Nephron (organoid): ENCODE measurements at regions not wholly inside any gene's neighbourhood (a gene's known extent, or its start where the extent isn't known, plus 50 kb on each side); places are given as distances from the start of the nearest gene placed in this dataset.
A peak's percentile ranks its signal among the peaks of the same experiment; 100 is the strongest.

ENCODE experiments used
- H3K27ac Mint-ChIP-seq, 3 experiments: 2 replicates each; pipeline ENCODE4 v1.8.0; 2020; ENCODE audit warnings: mixed read lengths in 3 of 3, mild to moderate bottlenecking in 2 of 3, moderate library complexity in 1 of 3
- H3K27me3 Mint-ChIP-seq: 2 replicates; pipeline ENCODE4 v1.8.0; 2021; ENCODE audit warnings: low read depth, mild to moderate bottlenecking, moderate library complexity, mixed read lengths
- H3K36me3 Mint-ChIP-seq: 2 replicates; pipeline ENCODE4 v1.8.0; 2020; ENCODE audit warnings: low read depth, mixed read lengths
- H3K4me1 Mint-ChIP-seq: 2 replicates; pipeline ENCODE4 v1.8.0; 2020; ENCODE audit warnings: mixed read lengths
- H3K4me3 Mint-ChIP-seq, 3 experiments: 2 replicates each; pipeline ENCODE4 v1.8.0; 2020; ENCODE audit warnings: mild to moderate bottlenecking in 3 of 3, mixed read lengths in 3 of 3, moderate library complexity in 2 of 3
- H3K9me3 Mint-ChIP-seq: 2 replicates; pipeline ENCODE4 v1.8.0; 2020; ENCODE audit warnings: mixed read lengths
- CTCF ChIP-seq, 3 experiments: fragments of 200-600 bp; sonication (generic); IDR thresholded peaks; one replicate each; pipeline ENCODE4 v1.5.0; 2021; ENCODE audit warnings: antibody characterized with exemption in 3 of 3; ENCODE audit not compliant: unreplicated experiment in 3 of 3

DNA sequence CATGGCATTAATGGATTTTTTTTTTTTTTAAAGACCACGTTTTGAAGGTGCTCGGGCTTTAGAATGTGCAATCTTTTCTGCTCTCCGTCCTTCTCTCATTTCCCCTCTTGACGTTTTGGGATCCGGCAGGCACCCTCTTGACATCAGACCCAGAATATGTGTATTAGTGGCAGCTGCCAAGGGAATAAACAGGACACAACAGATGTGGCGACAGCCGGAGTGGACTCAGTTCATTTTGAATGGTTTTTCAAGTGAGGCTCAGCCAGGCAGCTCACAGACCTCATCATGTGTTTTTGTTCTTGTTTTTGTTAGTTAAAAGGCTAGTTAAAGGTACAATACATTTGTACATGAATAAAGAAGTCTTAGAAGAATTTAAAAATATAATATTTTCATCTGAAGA, 365.0 kb upstream of the SEMA6A start:
- peak overlapping the region; percentile 32 to 63 (median 34) for H3K27ac Mint-ChIP-seq
- no peaks in the 10 kb centered on the region for H3K27me3 Mint-ChIP-seq
- TF ChIP-seq CTCF (IDR thresholded peaks at IDR 0.05; ENCODE audit: unreplicated experiment in 3 of 3): no peak
- H3K36me3 Mint-ChIP-seq: no peaks in the 10 kb centered on the region
- no peaks in the 10 kb centered on the region for H3K9me3 Mint-ChIP-seq
- H3K4me1 Mint-ChIP-seq: peaks cover 30% of the 10 kb centered on the region
- H3K4me3 Mint-ChIP-seq: peak overlapping the region in 2 of 3 experiments; percentile 20 to 61

DNA sequence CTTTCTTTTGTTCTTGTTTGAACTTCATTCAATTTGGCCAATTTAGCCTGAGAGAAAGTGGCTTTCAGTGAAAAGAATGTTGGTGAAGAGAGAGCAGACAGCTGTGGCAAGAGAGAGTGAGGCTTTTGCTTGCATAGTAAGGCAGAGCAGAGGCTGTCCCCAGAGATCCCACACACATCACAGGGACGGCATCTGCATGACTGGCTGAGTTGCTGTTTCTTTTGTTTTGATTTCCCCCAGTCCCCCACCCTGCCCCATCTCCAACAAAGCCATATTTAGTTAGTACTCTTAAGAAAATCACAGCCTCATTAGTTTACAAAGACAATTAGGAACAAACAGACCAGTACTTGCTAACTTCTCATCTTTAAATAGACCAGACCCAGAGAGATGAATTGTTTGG, 363.9 kb upstream of the SEMA6A start:
- Mint-ChIP-seq H3K4me3 (peak overlapping the region in 2 of 3 experiments; percentile 51 to 77), H3K9me3 (no peaks in the 10 kb centered on the region), H3K4me1 (peaks cover 25% of the 10 kb centered on the region), H3K27ac (peak overlapping the region; percentile 32 to 85 (median 78)), H3K27me3 (no peaks in the 10 kb centered on the region), H3K36me3 (no peaks in the 10 kb centered on the region)
- no peak for TF ChIP-seq CTCF (IDR thresholded peaks at IDR 0.05; ENCODE audit: unreplicated experiment in 3 of 3)

GRCh38 chr5:116935561-116936162, 361.0 kb upstream of the SEMA6A start:
- no peak for TF ChIP-seq CTCF (IDR thresholded peaks at IDR 0.05; ENCODE audit: unreplicated experiment in 3 of 3)
- Mint-ChIP-seq H3K27ac (no peak overlapping the region), H3K27me3 (no peaks in the 10 kb centered on the region), H3K9me3 (no peaks in the 10 kb centered on the region), H3K4me3 (no peak overlapping the region), H3K4me1 (peaks cover 33% of the 10 kb centered on the region), H3K36me3 (no peaks in the 10 kb centered on the region)

DNA sequence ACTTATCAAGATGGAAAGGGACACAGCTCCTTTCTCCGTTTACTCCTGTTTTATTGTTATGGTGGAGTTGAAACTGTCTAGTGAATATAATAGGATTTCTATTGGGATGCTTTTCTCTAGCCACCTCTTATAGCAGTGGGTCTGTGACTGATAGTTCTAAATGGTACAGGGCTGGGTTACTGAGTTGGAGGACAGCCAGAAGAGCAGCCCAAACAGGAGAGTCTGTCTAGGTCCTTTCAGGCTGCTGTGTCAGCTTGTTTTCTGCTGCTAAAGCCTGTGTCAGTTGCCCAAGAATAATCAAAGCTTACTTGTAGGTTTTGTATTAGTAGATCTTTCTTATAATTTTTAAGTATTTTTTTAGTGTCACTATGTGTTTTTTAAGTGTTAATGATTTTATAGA, 356.0 kb upstream of the SEMA6A start:
- Mint-ChIP-seq H3K4me1 (peaks cover 23% of the 10 kb centered on the region), H3K4me3 (no peak overlapping the region), H3K36me3 (no peaks in the 10 kb centered on the region), H3K27me3 (no peaks in the 10 kb centered on the region), H3K27ac (peak overlapping the region in 1 of 3 experiments; percentile 0), H3K9me3 (no peaks in the 10 kb centered on the region)
- no peak for TF ChIP-seq CTCF (IDR thresholded peaks at IDR 0.05; ENCODE audit: unreplicated experiment in 3 of 3)

GRCh38 chr5:116923344-116923743, 348.7 kb upstream of the SEMA6A start:
- Mint-ChIP-seq H3K27ac (no peak overlapping the region), H3K4me1 (no peaks in the 10 kb centered on the region), H3K9me3 (no peaks in the 10 kb centered on the region), H3K36me3 (no peaks in the 10 kb centered on the region), H3K4me3 (no peak overlapping the region), H3K27me3 (peaks cover 4% of the 10 kb centered on the region)
- TF ChIP-seq CTCF (IDR thresholded peaks at IDR 0.05; ENCODE audit: unreplicated experiment in 3 of 3): no peak

DNA sequence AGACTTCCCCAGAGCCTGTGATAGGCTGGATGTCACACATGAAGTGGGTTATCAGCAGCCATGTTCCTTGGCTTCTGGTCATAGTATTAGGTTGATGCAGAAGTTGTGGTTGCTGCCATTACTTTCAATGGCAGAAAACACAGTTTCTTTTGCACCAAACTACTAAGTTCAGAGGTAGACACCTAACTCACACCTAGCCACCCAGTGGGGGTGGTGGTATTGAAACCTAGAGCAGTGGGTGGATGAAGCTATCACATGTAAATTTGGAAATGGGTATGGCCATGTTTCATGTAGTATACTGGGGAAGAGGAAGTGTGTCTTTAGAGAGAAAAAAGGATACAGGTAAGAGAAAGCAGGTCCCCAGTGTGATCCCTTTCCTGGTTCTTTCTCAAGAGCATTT, 347.9 kb upstream of the SEMA6A start:
- no peak for TF ChIP-seq CTCF (IDR thresholded peaks at IDR 0.05; ENCODE audit: unreplicated experiment in 3 of 3)
- H3K27me3 Mint-ChIP-seq: peaks cover 4% of the 10 kb centered on the region
- H3K27ac Mint-ChIP-seq: no peak overlapping the region
- H3K9me3 Mint-ChIP-seq: peaks cover 2% of the 10 kb centered on the region
- H3K36me3 Mint-ChIP-seq: no peaks in the 10 kb centered on the region
- no peak overlapping the region for H3K4me3 Mint-ChIP-seq
- no peaks in the 10 kb centered on the region for H3K4me1 Mint-ChIP-seq
